ENCODE measurements at regions not wholly inside any gene's neighbourhood (a gene's known extent, or its start where the extent isn't known, plus 50 kb on each side); places are given as distances from the start of the nearest gene placed in this dataset.

- Histone ChIP-seq H3K4me1 (peaks cover 5% of the 10 kb centered on the region; the same call in 2 of the 3 replicates), H3K9me3 (no peaks in the 10 kb centered on the region), H3K4me3 (no peak overlapping the region), H3K27ac (no peak overlapping the region), H3K4me2 (no peak overlapping the region)
- ChIA-PET CTCF (interaction anchor here (0.6 kb wide), 1 partner anchor 30 kb away, joined by 3 read pairs; no protein-coding TSS in a partner anchor), POLR2A (no interaction called here)
- DNase-seq (ENCODE audit: low read depth in 1 of 2, low spot score in 1 of 2): no peak
- ATAC-seq: no peak
- 49% methylated on average over 7 of the region's 7 CpGs for WGBS (ENCODE audit: missing lambda C conversion rate)
- no peak for TF ChIP-seq TFCP2L1 (CRISPR knock-in tag; IDR thresholded peaks at IDR 0.05)
- no peak for TF ChIP-seq PBX3 (IDR thresholded peaks at IDR 0.05)
- TF ChIP-seq HOXB5 (CRISPR knock-in tag; IDR thresholded peaks at IDR 0.05): no peak
- TF ChIP-seq, protein P1, sequence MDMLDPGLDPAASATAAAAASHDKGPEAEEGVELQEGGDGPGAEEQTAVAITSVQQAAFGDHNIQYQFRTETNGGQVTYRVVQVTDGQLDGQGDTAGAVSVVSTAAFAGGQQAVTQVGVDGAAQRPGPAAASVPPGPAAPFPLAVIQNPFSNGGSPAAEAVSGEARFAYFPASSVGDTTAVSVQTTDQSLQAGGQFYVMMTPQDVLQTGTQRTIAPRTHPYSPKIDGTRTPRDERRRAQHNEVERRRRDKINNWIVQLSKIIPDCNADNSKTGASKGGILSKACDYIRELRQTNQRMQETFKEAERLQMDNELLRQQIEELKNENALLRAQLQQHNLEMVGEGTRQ (IDR thresholded peaks at IDR 0.05): no peak
- no peak for TF ChIP-seq MAFK (IDR thresholded peaks at IDR 0.05; ENCODE audit: partially characterized antibody)
- no peak for TF ChIP-seq CBX2 (IDR thresholded peaks at IDR 0.05; ENCODE audit: borderline replicate concordance, low read depth)
- TF ChIP-seq ZFP36 (IDR thresholded peaks at IDR 0.05; ENCODE audit: borderline replicate concordance, partially characterized antibody): no peak
- no peak for TF ChIP-seq MAZ (IDR thresholded peaks at IDR 0.05; ENCODE audit: borderline replicate concordance, low read depth, low read length)
- TF ChIP-seq RARB (CRISPR knock-in tag; IDR thresholded peaks at IDR 0.05): no peak
- TF ChIP-seq PHF8 (IDR thresholded peaks at IDR 0.05; ENCODE audit: borderline replicate concordance, low read depth): no peak
- no peak for TF ChIP-seq HEYL (CRISPR knock-in tag; IDR thresholded peaks at IDR 0.05)
- TF ChIP-seq NR3C1 (IDR thresholded peaks at IDR 0.05): no peak
- no peak for TF ChIP-seq HOXA7 (CRISPR knock-in tag; IDR thresholded peaks at IDR 0.05)
- TF ChIP-seq NPAS2 (CRISPR knock-in tag; IDR thresholded peaks at IDR 0.05; ENCODE audit: borderline replicate concordance): no peak
- no peak for TF ChIP-seq HOXB13 (CRISPR knock-in tag; IDR thresholded peaks at IDR 0.05; ENCODE audit: low read depth)
- TF ChIP-seq MAX (IDR thresholded peaks at IDR 0.05): no peak
- no peak for TF ChIP-seq ZC3H11A (IDR thresholded peaks at IDR 0.05)
- no peak for TF ChIP-seq JUN (IDR thresholded peaks at IDR 0.05)
- no peak for TF ChIP-seq EHF (CRISPR knock-in tag; IDR thresholded peaks at IDR 0.05)
- FAIRE-seq: no peak
Measured at GRCh38 chr2:182597570-182598295, 118.3 kb upstream of the DNAJC10 start.

- Histone ChIP-seq H3K4me2 (no peak overlapping the region), H3K9me3 (no peaks in the 10 kb centered on the region), H3K4me3 (no peak overlapping the region), H3K4me1 (no peaks in the 10 kb centered on the region), H3K27ac (no peak overlapping the region)
- TF ChIP-seq HOXB13 (CRISPR knock-in tag; IDR thresholded peaks at IDR 0.05; ENCODE audit: low read depth): no peak
- no peak for TF ChIP-seq ESRRA (IDR thresholded peaks at IDR 0.05; ENCODE audit: borderline replicate concordance, low read length)
- DNase-seq (ENCODE audit: low read depth in 1 of 2, low spot score in 1 of 2): no peak
- CTCF ChIA-PET: interaction anchor here (0.6 kb wide), 1 partner anchor 1912 kb away, joined by 5 read pairs; no protein-coding TSS in a partner anchor
- POLR2A ChIA-PET: no interaction called here
- FAIRE-seq: no peak
- no peak for ATAC-seq
- WGBS (ENCODE audit: missing lambda C conversion rate): 56% methylated on average over 5 of the region's 5 CpGs
Measured at GRCh38 chr2:182598626-182599025, 117.4 kb upstream of the DNAJC10 start.

DNA sequence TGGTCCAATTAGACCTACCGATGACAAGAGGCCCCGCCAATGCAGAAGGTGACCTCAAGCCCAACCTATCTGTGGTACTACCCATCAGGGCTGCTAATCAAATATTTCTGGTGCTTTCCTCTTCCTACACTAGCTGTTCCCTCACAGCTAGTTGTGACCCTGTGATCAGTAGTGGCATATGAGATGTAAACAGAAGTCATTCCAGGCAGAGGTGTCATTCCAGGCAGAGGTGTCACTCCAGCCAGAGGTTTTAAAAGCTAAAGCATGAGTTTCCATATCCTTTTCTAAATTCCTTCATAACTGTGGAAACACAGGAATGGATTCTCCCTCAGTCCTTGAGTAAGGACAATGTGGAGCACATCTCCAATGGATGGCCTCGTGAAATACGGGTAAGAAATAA lies 110.9 kb upstream of the DNAJC10 start:
- ChIA-PET CTCF (no interaction called here), POLR2A (no interaction called here)
- Histone ChIP-seq H3K4me3 (no peak overlapping the region), H3K4me2 (no peak overlapping the region), H3K9me3 (no peaks in the 10 kb centered on the region), H3K4me1 (no peaks in the 10 kb centered on the region), H3K27ac (no peak overlapping the region)
- ATAC-seq: no peak
- no peak for DNase-seq (ENCODE audit: low read depth in 1 of 2, low spot score in 1 of 2)
- no peak for FAIRE-seq
- TF ChIP-seq PBX3 (IDR thresholded peaks at IDR 0.05) (no peak), ATOH8 (CRISPR knock-in tag; IDR thresholded peaks at IDR 0.05; ENCODE audit: low read depth) (no peak), MAZ (IDR thresholded peaks at IDR 0.05; ENCODE audit: borderline replicate concordance, low read depth, low read length) (no peak), CBX8 (IDR thresholded peaks at IDR 0.05) (no peak), HOXA7 (CRISPR knock-in tag; IDR thresholded peaks at IDR 0.05) (no peak), JUNB (IDR thresholded peaks at IDR 0.05) (no peak)
- WGBS (ENCODE audit: missing lambda C conversion rate): 88% methylated on average over 4 of the region's 4 CpGs
